HG03521 (cell line): ENCODE measurements at regions not wholly inside any gene's neighbourhood (a gene's known extent, or its start where the extent isn't known, plus 50 kb on each side); places are given as distances from the start of the nearest gene placed in this dataset.
"Not testable (repeated sequence)": the region's sequence is repeated elsewhere in the genome, so short reads cannot be mapped to it uniquely, and the experiment has no call there.

ENCODE experiments used
- ATAC-seq: cut with Tn5 transposase; IDR thresholded peaks from one replicate; pipeline ENCODE4 v1.9.1; 2021; ENCODE audit warnings: mild to moderate bottlenecking, moderate library complexity; ENCODE audit not compliant: unreplicated experiment

GRCh38 chrY:24517340-24517739 lies 100.5 kb upstream of the BPY2B start:
- ATAC-seq: not testable (repeated sequence)

- ATAC-seq: peak; percentile 99
These were observed 96.1 kb upstream of the BPY2B start for GRCh38 chrY:24521686-24522085.

GRCh38 chrY:24537247-24537970 lies 80.4 kb upstream of the BPY2B start:
- not testable (repeated sequence) for ATAC-seq

GRCh38 chrY:24548807-24549206 lies 69.0 kb upstream of the BPY2B start:
- not testable (repeated sequence) for ATAC-seq

- not testable (repeated sequence) for ATAC-seq
These were observed 56.4 kb upstream of the BPY2B start for GRCh38 chrY:24561422-24561821.
